HG03064 (cell line): ENCODE measurements at regions not wholly inside any gene's neighbourhood (a gene's known extent, or its start where the extent isn't known, plus 50 kb on each side); places are given as distances from the start of the nearest gene placed in this dataset.
"Not testable (repeated sequence)": the region's sequence is repeated elsewhere in the genome, so short reads cannot be mapped to it uniquely, and the experiment has no call there.

Experiments used
- ATAC-seq: cut with Tn5 transposase; IDR thresholded peaks from one replicate; pipeline ENCODE4 v1.9.1; 2021; ENCODE audit warnings: low read depth; ENCODE audit not compliant: unreplicated experiment

- ATAC-seq, result not testable (repeated sequence)
Observed at GRCh38 chr4:75126870-75127269, 194.0 kb downstream of the PARM1 start.

- no peak for ATAC-seq
Observed at GRCh38 chr4:75126058-75126457, 193.1 kb downstream of the PARM1 start.

- no peak for ATAC-seq
Observed at GRCh38 chr4:75122424-75123014, 189.6 kb downstream of the PARM1 start.

- no peak for ATAC-seq
Observed at GRCh38 chr4:75118739-75119138, 185.8 kb downstream of the PARM1 start.

GRCh38 chr4:75110061-75110460 lies 177.1 kb downstream of the PARM1 start:
- ATAC-seq, result no peak

GRCh38 chr4:75107755-75108612 lies 175.1 kb downstream of the PARM1 start:
- ATAC-seq, result no peak

GRCh38 chr4:75102787-75103085 lies 169.8 kb downstream of the PARM1 start:
- no peak for ATAC-seq

GRCh38 chr4:75101906-75102786 lies 169.2 kb downstream of the PARM1 start:
- no peak for ATAC-seq
